ENCODE measurements at regions not wholly inside any gene's neighbourhood (a gene's known extent, or its start where the extent isn't known, plus 50 kb on each side); places are given as distances from the start of the nearest gene placed in this dataset.

GRCh38 chr15:61798631-61799030, 261.6 kb downstream of the VPS13C start:
- no peak for TF ChIP-seq CTCF (IDR thresholded peaks at IDR 0.05)
- Histone ChIP-seq H2AFZ (no peak overlapping the region), H3K79me2 (no peaks in the 10 kb centered on the region), H3K27me3 (ENCODE audit: control insufficient read depth, insufficient read depth, low read length) (no peaks in the 10 kb centered on the region), H3K4me3 (ENCODE audit: low read depth, low read length) (no peak overlapping the region), H3K9ac (no peak overlapping the region), H3K9me3 (ENCODE audit: control insufficient read depth, low read length) (no peaks in the 10 kb centered on the region), H3K4me1 (no peaks in the 10 kb centered on the region), H3K36me3 (ENCODE audit: control insufficient read depth, insufficient read depth, low read length) (no peaks in the 10 kb centered on the region), H3K27ac (no peak overlapping the region), H3K4me2 (ENCODE audit: low read length) (no peak overlapping the region)

- no peak overlapping the region for H2AFZ ChIP-seq
- H3K4me2 ChIP-seq (ENCODE audit: low read length) = no peak overlapping the region
- no peaks in the 10 kb centered on the region for H3K27me3 ChIP-seq (ENCODE audit: control insufficient read depth, insufficient read depth, low read length)
- H3K4me1 ChIP-seq = no peaks in the 10 kb centered on the region
- no peak overlapping the region for H3K27ac ChIP-seq
- no peak overlapping the region for H3K9ac ChIP-seq
- no peak overlapping the region for H3K4me3 ChIP-seq (ENCODE audit: low read depth, low read length)
- no peaks in the 10 kb centered on the region for H3K79me2 ChIP-seq
- no peak for TF ChIP-seq CTCF (IDR thresholded peaks at IDR 0.05)
- H3K9me3 ChIP-seq (ENCODE audit: control insufficient read depth, low read length) = no peaks in the 10 kb centered on the region
- H3K36me3 ChIP-seq (ENCODE audit: control insufficient read depth, insufficient read depth, low read length) = no peaks in the 10 kb centered on the region
Observed at GRCh38 chr15:61796056-61796455, 264.2 kb downstream of the VPS13C start.

- Histone ChIP-seq H3K9ac (no peak overlapping the region), H3K9me3 (ENCODE audit: control insufficient read depth, low read length) (no peaks in the 10 kb centered on the region), H3K27me3 (ENCODE audit: control insufficient read depth, insufficient read depth, low read length) (no peaks in the 10 kb centered on the region), H3K4me1 (no peaks in the 10 kb centered on the region), H3K4me3 (ENCODE audit: low read depth, low read length) (no peak overlapping the region), H2AFZ (no peak overlapping the region), H3K79me2 (no peaks in the 10 kb centered on the region), H3K27ac (no peak overlapping the region), H3K36me3 (ENCODE audit: control insufficient read depth, insufficient read depth, low read length) (no peaks in the 10 kb centered on the region), H3K4me2 (ENCODE audit: low read length) (no peak overlapping the region)
- TF ChIP-seq CTCF (IDR thresholded peaks at IDR 0.05) = no peak
Observed at GRCh38 chr15:61794881-61795280, 265.4 kb downstream of the VPS13C start.

GRCh38 chr15:61794276-61794675, 266.0 kb downstream of the VPS13C start:
- no peaks in the 10 kb centered on the region for H3K9me3 ChIP-seq (ENCODE audit: control insufficient read depth, low read length)
- H3K4me1 ChIP-seq = no peaks in the 10 kb centered on the region
- no peak overlapping the region for H3K27ac ChIP-seq
- H3K27me3 ChIP-seq (ENCODE audit: control insufficient read depth, insufficient read depth, low read length) = no peaks in the 10 kb centered on the region
- H3K4me3 ChIP-seq (ENCODE audit: low read depth, low read length) = no peak overlapping the region
- no peak overlapping the region for H2AFZ ChIP-seq
- no peaks in the 10 kb centered on the region for H3K79me2 ChIP-seq
- no peak for TF ChIP-seq CTCF (IDR thresholded peaks at IDR 0.05)
- H3K4me2 ChIP-seq (ENCODE audit: low read length) = no peak overlapping the region
- no peak overlapping the region for H3K9ac ChIP-seq
- no peaks in the 10 kb centered on the region for H3K36me3 ChIP-seq (ENCODE audit: control insufficient read depth, insufficient read depth, low read length)

GRCh38 chr15:61784734-61785133, 275.5 kb downstream of the VPS13C start:
- TF ChIP-seq CTCF (IDR thresholded peaks at IDR 0.05) = no peak
- Histone ChIP-seq H3K4me2 (ENCODE audit: low read length) (no peak overlapping the region), H2AFZ (no peak overlapping the region)

More at GRCh38 chr15:61784734-61785133, 275.5 kb downstream of the VPS13C start:
- Histone ChIP-seq H3K79me2 (no peaks in the 10 kb centered on the region), H3K9me3 (ENCODE audit: control insufficient read depth, low read length) (no peaks in the 10 kb centered on the region), H3K9ac (no peak overlapping the region), H3K27ac (no peak overlapping the region), H3K27me3 (ENCODE audit: control insufficient read depth, insufficient read depth, low read length) (no peaks in the 10 kb centered on the region), H3K4me3 (ENCODE audit: low read depth, low read length) (no peak overlapping the region), H3K36me3 (ENCODE audit: control insufficient read depth, insufficient read depth, low read length) (no peaks in the 10 kb centered on the region), H3K4me1 (no peaks in the 10 kb centered on the region)
